Thyroid gland (tissue), 4 donors: ENCODE measurements at regions not wholly inside any gene's neighbourhood (a gene's known extent, or its start where the extent isn't known, plus 50 kb on each side); places are given as distances from the start of the nearest gene placed in this dataset.

Experiments used
- DNase-seq, 2 donors: peaks; one replicate each; pipeline ENCODE4 v3.0.0-alpha.2; 2019
- H3K27ac ChIP-seq, 3 donors: fragments of 200-600 bp; sonication (generic); 1 replicate in 2 of 3; 2 replicates in 1 of 3; pipeline ENCODE4 v1.5.1; 2016 to 2019; ENCODE audit warnings: mild to moderate bottlenecking in 1 of 3, moderate library complexity in 1 of 3
- H3K27me3 ChIP-seq: fragments of 200-600 bp; sonication (generic); one replicate; pipeline ENCODE4 v1.5.1; 2019
- H3K36me3 ChIP-seq, 2 donors: fragments of 200-600 bp; sonication (generic); one replicate each; pipeline ENCODE4 v1.5.1; 2016 to 2019
- H3K4me1 ChIP-seq, 2 donors: fragments of 200-600 bp; sonication (generic); one replicate each; pipeline ENCODE4 v1.5.1; 2017 to 2019
- H3K4me3 ChIP-seq, 3 donors: fragments of 200-600 bp; sonication (generic); replicated peaks in 1 of 3; 1 replicate in 2 of 3; 2 replicates in 1 of 3; pipeline ENCODE4 v1.5.1; 2016; ENCODE audit warnings: mild to moderate bottlenecking in 1 of 3
- H3K9me3 ChIP-seq: fragments of 200-600 bp; sonication (generic); one replicate; pipeline ENCODE4 v1.5.1; 2017
- POLR2A ChIP-seq, 2 donors: fragments of 450-650 bp; IDR thresholded peaks; one replicate each; pipeline ENCODE4 v1.6.1; 2017; ENCODE audit warnings: antibody characterized with exemption in 2 of 2, mild to moderate bottlenecking in 2 of 2, moderate library complexity in 1 of 2
- WGBS, 2 donors: methylation state at CpG; one replicate each; pipeline ENCODE4 v1.1.5; 2017; 5-methylcytosine and 5-hydroxymethylcytosine counted together
- intact Hi-C: fragments of 100-400 bp; cut with DNase I; formaldehyde crosslinking; loops from one replicate; pipeline ENCODE4 v1.15.1; 2023
- TF ChIP-seq, protein P1 (sequence below), 6 experiments: fragments of 200-600 bp in 3 of 6; fragments of 450-650 bp in 3 of 6; sonication (generic) in 3 of 6; IDR thresholded peaks; one replicate each; pipeline ENCODE4 v1.5.1; 2016 to 2019; ENCODE audit warnings: antibody characterized with exemption in 6 of 6, mild to moderate bottlenecking in 2 of 6, inconsistent platforms in 1 of 6, moderate library complexity in 1 of 6

DNA sequence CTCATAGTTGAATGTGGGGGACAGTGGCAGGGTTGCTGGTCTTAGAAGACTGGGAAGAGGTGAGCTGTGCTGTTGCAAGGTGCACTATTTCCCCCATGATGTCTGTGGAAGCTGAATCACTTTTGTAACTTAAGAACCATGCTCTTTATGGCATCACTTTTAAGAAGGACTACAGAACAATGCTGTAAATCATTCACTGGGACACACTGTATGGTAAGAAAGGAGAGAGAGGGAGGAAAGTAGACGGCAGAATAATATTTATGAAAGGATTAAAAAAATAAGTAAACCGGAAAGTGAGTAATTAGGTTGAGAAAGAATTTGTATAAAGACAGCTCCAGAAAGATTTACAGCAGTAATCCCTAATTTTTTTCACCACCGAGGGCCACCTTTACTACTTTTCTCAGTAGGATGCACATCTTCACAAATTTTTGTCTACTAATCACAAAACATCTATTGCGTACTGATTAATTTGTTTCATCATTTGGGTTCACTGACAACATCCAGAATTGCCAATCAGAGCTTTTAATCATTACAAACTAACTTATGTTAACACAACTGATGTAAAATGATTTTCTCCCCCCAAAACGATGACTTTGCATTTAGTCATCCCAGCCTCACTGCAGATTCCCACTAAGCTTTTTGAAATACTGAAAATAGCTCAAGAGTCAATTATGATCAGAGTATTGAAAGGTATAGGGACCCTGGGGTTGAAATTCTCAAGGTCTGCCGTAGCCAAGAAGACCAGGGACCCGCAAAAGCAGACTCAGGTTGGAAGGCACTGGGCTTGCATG, 560.7 kb upstream of the NOX3 start:
- 92 to 95% methylated on average over 7 of the region's 7 CpGs for WGBS, 2 donors
- intact Hi-C loops: no loop called here

DNA sequence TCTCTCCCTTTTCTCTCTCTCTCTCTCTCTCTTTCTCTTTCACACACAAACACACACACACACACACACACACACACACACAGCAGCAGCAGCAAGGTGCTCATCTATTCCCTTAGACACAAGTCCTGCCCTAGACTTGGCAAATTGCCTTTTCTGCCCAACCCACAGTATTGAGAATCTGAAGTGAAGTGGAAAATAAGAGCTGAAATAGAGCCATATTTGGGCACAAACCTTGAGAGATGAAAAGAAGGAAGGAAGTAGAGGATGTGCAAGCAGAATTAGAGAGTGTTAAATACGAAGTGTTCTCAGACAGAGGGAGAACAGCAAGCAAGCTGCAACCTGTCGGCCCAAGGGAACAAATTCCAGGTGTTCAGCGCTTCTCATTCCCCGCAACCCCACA, 557.5 kb upstream of the NOX3 start:
- H3K9me3 ChIP-seq: no peaks in the 10 kb centered on the region
- 52 to 61% methylated on average over 4 of the region's 4 CpGs for WGBS, 2 donors
- TF ChIP-seq, protein P1, sequence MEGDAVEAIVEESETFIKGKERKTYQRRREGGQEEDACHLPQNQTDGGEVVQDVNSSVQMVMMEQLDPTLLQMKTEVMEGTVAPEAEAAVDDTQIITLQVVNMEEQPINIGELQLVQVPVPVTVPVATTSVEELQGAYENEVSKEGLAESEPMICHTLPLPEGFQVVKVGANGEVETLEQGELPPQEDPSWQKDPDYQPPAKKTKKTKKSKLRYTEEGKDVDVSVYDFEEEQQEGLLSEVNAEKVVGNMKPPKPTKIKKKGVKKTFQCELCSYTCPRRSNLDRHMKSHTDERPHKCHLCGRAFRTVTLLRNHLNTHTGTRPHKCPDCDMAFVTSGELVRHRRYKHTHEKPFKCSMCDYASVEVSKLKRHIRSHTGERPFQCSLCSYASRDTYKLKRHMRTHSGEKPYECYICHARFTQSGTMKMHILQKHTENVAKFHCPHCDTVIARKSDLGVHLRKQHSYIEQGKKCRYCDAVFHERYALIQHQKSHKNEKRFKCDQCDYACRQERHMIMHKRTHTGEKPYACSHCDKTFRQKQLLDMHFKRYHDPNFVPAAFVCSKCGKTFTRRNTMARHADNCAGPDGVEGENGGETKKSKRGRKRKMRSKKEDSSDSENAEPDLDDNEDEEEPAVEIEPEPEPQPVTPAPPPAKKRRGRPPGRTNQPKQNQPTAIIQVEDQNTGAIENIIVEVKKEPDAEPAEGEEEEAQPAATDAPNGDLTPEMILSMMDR (IDR thresholded peaks at IDR 0.05): no peak
- TF ChIP-seq POLR2A (IDR thresholded peaks at IDR 0.05): no peak
- H3K4me3 ChIP-seq: no peak overlapping the region
- no peaks in the 10 kb centered on the region for H3K4me1 ChIP-seq
- intact Hi-C loops: no loop called here
- no peak overlapping the region for H3K27ac ChIP-seq
- no peaks in the 10 kb centered on the region for H3K36me3 ChIP-seq
- no peaks in the 10 kb centered on the region for H3K27me3 ChIP-seq
- peak; percentile 54 to 61 for DNase-seq

More for the DNA sequence above, 560.7 kb upstream of the NOX3 start:
- Histone ChIP-seq H3K36me3 (no peaks in the 10 kb centered on the region), H3K4me1 (peaks cover 0 to 1% of the 10 kb centered on the region in 2 donors), H3K4me3 (no peak overlapping the region), H3K27me3 (no peaks in the 10 kb centered on the region), H3K9me3 (no peaks in the 10 kb centered on the region), H3K27ac (no peak overlapping the region)
- DNase-seq: no peak
- TF ChIP-seq, protein P1 (IDR thresholded peaks at IDR 0.05): no peak
- TF ChIP-seq POLR2A (IDR thresholded peaks at IDR 0.05): no peak

DNA sequence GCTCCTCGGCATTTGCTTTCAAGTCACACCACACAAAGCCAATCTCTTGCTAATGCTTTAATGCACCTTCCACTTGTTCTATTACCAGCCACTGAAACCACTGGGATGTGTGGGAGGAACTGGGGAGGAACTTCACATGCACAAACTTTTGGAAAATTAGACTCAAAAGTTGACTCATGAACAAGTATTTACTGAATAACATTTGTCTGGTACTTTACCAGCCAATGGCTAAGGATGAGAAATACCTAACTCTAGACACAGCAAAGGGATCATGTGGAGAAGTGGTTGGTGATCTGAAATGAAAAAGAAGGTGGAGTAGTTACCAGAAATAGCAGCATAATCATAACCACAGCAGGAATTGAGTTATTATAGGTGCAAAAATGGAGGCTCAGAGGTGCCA, 554.0 kb upstream of the NOX3 start:
- H3K4me3 ChIP-seq: no peak overlapping the region
- H3K9me3 ChIP-seq: no peaks in the 10 kb centered on the region
- H3K27me3 ChIP-seq: no peaks in the 10 kb centered on the region
- H3K27ac ChIP-seq: no peak overlapping the region
- no peaks in the 10 kb centered on the region for H3K4me1 ChIP-seq
- intact Hi-C loops: no loop called here
- DNase-seq: no peak
- TF ChIP-seq, protein P1 (IDR thresholded peaks at IDR 0.05): no peak
- TF ChIP-seq POLR2A (IDR thresholded peaks at IDR 0.05): no peak
- 89 to 95% methylated on average over 1 of the region's 1 CpG for WGBS, 2 donors
- no peaks in the 10 kb centered on the region for H3K36me3 ChIP-seq

DNA sequence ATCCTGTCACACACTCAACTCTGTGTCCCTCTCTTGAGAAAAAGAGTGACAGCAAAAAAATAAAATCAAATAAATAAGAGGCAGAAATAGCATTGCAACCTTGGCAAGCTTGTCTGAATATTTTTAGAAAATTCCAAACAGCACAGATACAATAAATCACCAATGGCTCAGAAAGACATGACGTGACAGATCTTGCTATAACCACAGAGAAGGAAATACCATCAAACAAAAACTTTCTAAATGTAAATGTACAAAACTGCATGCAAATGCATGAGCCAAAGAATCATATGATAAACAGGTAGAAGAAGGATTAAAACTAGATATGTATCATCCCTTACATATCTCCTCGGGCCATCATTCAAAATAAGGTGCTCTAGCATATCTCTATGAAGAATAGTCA, 549.2 kb upstream of the NOX3 start:
- H3K4me3 ChIP-seq: no peak overlapping the region
- DNase-seq: no peak
- no peaks in the 10 kb centered on the region for H3K4me1 ChIP-seq
- intact Hi-C loops: no loop called here
- WGBS, 2 donors: 82 to 86% methylated on average over 2 of the region's 2 CpGs
- H3K36me3 ChIP-seq: no peaks in the 10 kb centered on the region
- H3K27me3 ChIP-seq: no peaks in the 10 kb centered on the region
- no peaks in the 10 kb centered on the region for H3K9me3 ChIP-seq
- H3K27ac ChIP-seq: no peak overlapping the region
- no peak for TF ChIP-seq POLR2A (IDR thresholded peaks at IDR 0.05)
- TF ChIP-seq, protein P1 (IDR thresholded peaks at IDR 0.05): no peak

DNA sequence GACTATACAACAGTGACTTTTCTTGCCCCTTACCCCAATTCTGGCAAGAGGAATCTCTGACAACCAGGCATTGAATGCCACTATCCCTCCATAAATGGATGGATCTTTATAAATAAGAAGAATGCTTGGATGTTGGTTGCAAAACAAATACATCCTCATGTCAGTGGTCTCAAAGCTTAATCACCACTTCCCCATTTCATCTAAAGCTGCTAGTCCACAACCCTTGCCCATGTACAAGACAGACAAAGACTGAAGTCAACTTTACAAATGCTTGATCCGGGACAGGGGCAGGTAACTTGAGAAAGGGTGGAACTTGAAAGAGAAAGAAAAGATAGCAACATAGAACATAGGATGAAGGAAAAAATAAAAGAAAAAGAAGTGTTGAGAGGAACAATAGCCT, 540.5 kb upstream of the NOX3 start:
- Histone ChIP-seq H3K27me3 (no peaks in the 10 kb centered on the region), H3K4me3 (no peak overlapping the region), H3K4me1 (no peaks in the 10 kb centered on the region), H3K27ac (no peak overlapping the region), H3K36me3 (no peaks in the 10 kb centered on the region), H3K9me3 (no peaks in the 10 kb centered on the region)
- WGBS, 2 donors: 94 to 97% methylated on average over 1 of the region's 1 CpG
- intact Hi-C loops: no loop called here
- no peak for DNase-seq
- TF ChIP-seq POLR2A (IDR thresholded peaks at IDR 0.05): no peak
- TF ChIP-seq, protein P1 (IDR thresholded peaks at IDR 0.05): no peak
